HL-60 (cell line): ENCODE measurements at regions not wholly inside any gene's neighbourhood (a gene's known extent, or its start where the extent isn't known, plus 50 kb on each side); places are given as distances from the start of the nearest gene placed in this dataset.
"Not testable (repeated sequence)": the region's sequence is repeated elsewhere in the genome, so short reads cannot be mapped to it uniquely, and the experiment has no call there.

Experiments used
- DNase-seq, 2 experiments: peaks; one replicate each; pipeline ENCODE4 v3.0.0-alpha.2; 2010 to 2020; ENCODE audit warnings: low read depth in 1 of 2, low spot score in 1 of 2
- H3K27ac ChIP-seq: fragments of 250-450 bp; sonication (Bioruptor Pico); replicated peaks from 2 replicates; pipeline ENCODE4 v1.5.1; 2020; ENCODE audit warnings: mild to moderate bottlenecking, moderate library complexity
- H3K27me3 ChIP-seq: fragments of 250-450 bp; sonication (Bioruptor Pico); 2 replicates; pipeline ENCODE4 v1.5.1; 2021; ENCODE audit warnings: mild to moderate bottlenecking, moderate library complexity; ENCODE audit not compliant: insufficient read depth, poor library complexity, severe bottlenecking
- H3K4me3 ChIP-seq: replicated peaks from 2 replicates; pipeline ENCODE4 v1.5.1; 2011; ENCODE audit warnings: mild to moderate bottlenecking, control low read depth, low read length; ENCODE audit not compliant: insufficient read depth
- GABPA ChIP-seq: IDR thresholded peaks from 2 replicates; pipeline ENCODE4 v1.6.1; 2012; ENCODE audit warnings: low read depth
- POLR2AphosphoS5 ChIP-seq: IDR thresholded peaks from 2 replicates; pipeline ENCODE4 v1.6.1; 2012; ENCODE audit warnings: low read depth
- SPI1 ChIP-seq: IDR thresholded peaks from 2 replicates; pipeline ENCODE4 v1.6.1; 2012; ENCODE audit warnings: low read depth, mild to moderate bottlenecking, borderline replicate concordance
- TF ChIP-seq, protein P1 (sequence below): IDR thresholded peaks from 2 replicates; pipeline ENCODE4 v1.6.1; 2012; ENCODE audit warnings: low read depth; ENCODE audit not compliant: insufficient replicate concordance
- TF ChIP-seq, protein P2 (sequence below): IDR thresholded peaks from one replicate; pipeline ENCODE4 v1.5.1; 2011; ENCODE audit warnings: low read length, control low read depth, inconsistent platforms; ENCODE audit not compliant: insufficient read depth

DNA sequence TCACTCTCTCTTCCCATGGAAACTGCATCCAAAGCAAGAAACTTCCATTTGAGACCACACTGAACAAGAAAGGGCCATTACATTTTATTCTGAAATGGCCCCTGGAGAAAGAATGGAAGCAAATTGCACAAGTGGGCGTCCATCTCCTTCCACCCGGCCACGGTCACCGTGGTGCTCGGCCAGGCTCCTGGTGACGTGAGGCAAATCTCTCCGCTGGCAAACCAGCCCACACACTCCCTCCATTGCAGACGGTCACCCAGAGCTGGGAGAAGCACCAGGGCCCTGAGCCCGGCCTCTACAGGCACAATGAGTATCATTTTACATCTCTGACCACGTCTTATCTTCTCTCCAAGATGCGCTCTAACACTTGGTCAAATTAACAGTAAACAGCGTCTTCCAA is 126.1 kb upstream of the FAM20C start:
- H3K4me3 ChIP-seq = no peak overlapping the region
- no peak for TF ChIP-seq GABPA
- TF ChIP-seq SPI1 = no peak
- H3K27me3 ChIP-seq = no peaks in the 10 kb centered on the region
- no peak for DNase-seq
- no peak overlapping the region for H3K27ac ChIP-seq

DNA sequence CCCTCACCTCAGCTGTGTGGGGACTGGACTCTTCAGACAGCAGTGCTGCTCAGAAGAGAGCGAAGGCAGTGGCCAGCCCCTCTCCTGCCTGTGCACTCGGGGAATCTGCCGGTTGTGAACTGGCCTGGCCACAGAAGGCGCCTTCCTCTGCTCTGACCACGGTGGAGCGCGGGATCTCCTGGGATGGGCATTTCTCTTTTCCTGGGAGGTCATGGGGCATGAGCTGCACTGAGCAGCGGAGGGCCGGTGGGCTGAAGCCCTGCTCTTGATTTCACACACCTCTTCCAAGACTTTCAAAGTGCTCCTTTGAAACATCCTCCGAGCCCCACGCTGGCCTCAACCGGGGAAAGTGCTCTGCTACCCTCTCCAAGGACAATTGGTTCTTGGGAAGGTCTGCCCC is 125.6 kb upstream of the FAM20C start:
- no peak overlapping the region for H3K4me3 ChIP-seq
- TF ChIP-seq, protein P1, sequence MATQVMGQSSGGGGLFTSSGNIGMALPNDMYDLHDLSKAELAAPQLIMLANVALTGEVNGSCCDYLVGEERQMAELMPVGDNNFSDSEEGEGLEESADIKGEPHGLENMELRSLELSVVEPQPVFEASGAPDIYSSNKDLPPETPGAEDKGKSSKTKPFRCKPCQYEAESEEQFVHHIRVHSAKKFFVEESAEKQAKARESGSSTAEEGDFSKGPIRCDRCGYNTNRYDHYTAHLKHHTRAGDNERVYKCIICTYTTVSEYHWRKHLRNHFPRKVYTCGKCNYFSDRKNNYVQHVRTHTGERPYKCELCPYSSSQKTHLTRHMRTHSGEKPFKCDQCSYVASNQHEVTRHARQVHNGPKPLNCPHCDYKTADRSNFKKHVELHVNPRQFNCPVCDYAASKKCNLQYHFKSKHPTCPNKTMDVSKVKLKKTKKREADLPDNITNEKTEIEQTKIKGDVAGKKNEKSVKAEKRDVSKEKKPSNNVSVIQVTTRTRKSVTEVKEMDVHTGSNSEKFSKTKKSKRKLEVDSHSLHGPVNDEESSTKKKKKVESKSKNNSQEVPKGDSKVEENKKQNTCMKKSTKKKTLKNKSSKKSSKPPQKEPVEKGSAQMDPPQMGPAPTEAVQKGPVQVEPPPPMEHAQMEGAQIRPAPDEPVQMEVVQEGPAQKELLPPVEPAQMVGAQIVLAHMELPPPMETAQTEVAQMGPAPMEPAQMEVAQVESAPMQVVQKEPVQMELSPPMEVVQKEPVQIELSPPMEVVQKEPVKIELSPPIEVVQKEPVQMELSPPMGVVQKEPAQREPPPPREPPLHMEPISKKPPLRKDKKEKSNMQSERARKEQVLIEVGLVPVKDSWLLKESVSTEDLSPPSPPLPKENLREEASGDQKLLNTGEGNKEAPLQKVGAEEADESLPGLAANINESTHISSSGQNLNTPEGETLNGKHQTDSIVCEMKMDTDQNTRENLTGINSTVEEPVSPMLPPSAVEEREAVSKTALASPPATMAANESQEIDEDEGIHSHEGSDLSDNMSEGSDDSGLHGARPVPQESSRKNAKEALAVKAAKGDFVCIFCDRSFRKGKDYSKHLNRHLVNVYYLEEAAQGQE = no peak
- TF ChIP-seq POLR2AphosphoS5 (no peak), SPI1 (no peak), GABPA (no peak)
- TF ChIP-seq, protein P2, sequence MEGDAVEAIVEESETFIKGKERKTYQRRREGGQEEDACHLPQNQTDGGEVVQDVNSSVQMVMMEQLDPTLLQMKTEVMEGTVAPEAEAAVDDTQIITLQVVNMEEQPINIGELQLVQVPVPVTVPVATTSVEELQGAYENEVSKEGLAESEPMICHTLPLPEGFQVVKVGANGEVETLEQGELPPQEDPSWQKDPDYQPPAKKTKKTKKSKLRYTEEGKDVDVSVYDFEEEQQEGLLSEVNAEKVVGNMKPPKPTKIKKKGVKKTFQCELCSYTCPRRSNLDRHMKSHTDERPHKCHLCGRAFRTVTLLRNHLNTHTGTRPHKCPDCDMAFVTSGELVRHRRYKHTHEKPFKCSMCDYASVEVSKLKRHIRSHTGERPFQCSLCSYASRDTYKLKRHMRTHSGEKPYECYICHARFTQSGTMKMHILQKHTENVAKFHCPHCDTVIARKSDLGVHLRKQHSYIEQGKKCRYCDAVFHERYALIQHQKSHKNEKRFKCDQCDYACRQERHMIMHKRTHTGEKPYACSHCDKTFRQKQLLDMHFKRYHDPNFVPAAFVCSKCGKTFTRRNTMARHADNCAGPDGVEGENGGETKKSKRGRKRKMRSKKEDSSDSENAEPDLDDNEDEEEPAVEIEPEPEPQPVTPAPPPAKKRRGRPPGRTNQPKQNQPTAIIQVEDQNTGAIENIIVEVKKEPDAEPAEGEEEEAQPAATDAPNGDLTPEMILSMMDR = no peak
- H3K27ac ChIP-seq = no peak overlapping the region
- no peak for DNase-seq
- no peaks in the 10 kb centered on the region for H3K27me3 ChIP-seq

DNA sequence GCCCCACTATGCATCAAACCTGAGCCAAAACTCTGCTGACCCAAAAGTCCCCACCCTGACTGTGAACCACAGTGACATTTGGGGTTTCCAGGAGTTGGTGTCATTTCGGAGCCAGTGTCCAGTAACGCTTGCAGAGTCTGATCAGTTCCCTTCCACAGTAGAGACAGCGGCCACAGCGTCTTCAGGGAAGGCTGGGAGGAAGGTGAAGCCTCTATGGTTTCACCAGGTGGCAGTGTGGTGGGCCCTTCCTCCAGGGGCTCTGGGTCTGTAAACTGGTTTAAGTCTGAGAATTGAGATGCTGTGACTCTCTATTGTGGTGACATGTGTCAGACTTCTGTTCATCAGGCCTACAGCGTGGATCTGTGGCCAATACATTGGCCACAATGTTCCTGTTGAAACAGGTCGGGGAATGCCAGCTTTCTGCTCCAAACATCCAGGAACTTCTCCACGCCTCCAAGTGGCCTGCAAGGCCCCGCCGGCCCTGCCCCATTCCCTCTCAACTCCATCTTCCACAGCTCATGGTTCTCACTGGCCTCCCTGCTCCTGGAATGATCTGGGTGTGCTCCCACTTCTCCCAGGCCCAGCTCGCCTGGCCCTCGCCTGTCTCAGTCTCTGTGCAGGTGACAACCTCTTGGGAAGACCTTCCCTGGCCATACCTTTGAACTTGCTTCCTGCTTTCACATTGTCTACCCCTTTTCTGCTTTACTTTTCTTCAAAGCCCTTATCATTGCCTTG is 124.5 kb upstream of the FAM20C start:
- no peak overlapping the region for H3K27ac ChIP-seq
- no peaks in the 10 kb centered on the region for H3K27me3 ChIP-seq
- no peak overlapping the region for H3K4me3 ChIP-seq
- DNase-seq = no peak
- TF ChIP-seq SPI1 = no peak
- TF ChIP-seq, protein P1 = no peak
- no peak for TF ChIP-seq GABPA
- TF ChIP-seq, protein P2 = no peak
- no peak for TF ChIP-seq POLR2AphosphoS5

DNA sequence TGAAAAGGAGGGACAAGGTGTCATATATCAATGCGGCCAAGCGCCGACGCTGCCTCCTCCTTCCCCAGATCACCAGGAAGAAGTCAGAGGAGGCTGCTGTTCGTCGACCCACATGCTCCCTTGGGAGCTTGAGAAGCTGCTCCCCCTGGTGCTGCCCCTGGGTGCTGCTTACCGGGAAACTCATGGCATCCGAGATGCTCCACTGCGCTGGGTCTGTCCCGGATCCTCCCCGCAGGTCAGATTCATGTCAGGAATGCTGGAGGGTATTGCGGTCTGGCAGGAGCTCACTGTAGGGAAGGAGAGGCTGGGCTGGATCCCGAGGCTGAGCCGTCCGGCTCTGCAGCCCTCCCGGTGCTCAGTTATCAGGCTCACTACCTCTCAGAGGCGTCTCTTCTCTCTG is 123.7 kb upstream of the FAM20C start:
- H3K4me3 ChIP-seq = no peak overlapping the region
- TF ChIP-seq POLR2AphosphoS5 = no peak
- TF ChIP-seq GABPA = no peak
- no peak for TF ChIP-seq SPI1
- TF ChIP-seq, protein P1 = no peak
- TF ChIP-seq, protein P2 = no peak
- H3K27me3 ChIP-seq = no peaks in the 10 kb centered on the region
- H3K27ac ChIP-seq = no peak overlapping the region
- DNase-seq = no peak

DNA sequence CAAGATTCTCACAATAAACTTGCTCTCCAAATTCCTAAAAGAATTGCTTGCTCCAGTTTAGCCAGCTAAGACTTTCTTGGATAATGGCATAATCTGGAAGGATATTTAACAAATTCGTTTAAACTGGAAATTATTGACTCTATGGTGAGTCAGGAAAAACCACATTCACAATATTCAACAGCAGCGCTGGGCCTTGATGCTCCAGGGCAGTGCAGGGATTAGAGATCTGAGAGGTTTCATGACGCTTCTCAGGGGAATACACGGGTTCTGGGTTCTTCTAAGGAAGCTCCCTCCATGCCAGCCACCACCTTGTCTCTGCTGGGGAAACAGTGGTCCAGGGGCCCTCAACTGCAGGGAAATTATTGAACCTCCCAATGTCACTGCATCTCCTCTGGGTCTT is 123.3 kb upstream of the FAM20C start:
- H3K27me3 ChIP-seq, H3K27ac ChIP-seq, DNase-seq, H3K4me3 ChIP-seq: not testable (repeated sequence)

DNA sequence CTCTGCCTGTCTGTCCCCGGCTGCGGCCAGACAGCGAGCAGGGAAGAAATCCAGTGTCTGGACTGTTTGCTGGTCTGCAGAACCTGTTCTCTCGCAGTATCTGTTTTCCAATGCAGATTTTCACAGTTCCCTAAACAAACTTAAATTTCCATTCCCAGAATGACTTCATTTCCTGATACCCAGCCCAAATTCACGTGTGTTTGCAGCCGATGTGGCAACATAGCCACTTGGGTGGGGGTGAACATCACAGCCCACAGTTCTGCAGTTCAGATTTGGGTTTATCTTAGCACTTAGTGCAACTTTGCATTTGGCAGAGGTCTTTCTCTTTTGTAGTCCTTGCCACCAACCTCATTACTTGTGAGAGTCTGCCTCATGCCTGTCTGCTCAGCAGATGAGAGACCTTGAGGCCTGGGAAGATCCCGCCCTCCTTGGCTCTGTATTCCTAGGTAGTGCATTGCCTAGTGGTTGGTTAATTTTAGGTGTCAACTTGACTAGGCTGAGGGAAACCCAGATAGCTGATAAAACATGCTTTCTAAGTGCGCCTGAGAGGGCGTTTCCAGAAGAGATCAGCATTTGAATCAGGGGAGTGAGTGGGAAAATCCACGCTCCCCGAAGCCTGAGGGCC is 122.8 kb upstream of the FAM20C start:
- not testable (repeated sequence) for H3K27ac ChIP-seq, H3K4me3 ChIP-seq, H3K27me3 ChIP-seq, DNase-seq
